Suprapubic skin (tissue), 4 donors: ENCODE measurements at regions not wholly inside any gene's neighbourhood (a gene's known extent, or its start where the extent isn't known, plus 50 kb on each side); places are given as distances from the start of the nearest gene placed in this dataset.
A peak's percentile ranks its signal among the peaks of the same experiment; 100 is the strongest.

Source experiments
- DNase-seq, 2 donors: peaks; one replicate each; pipeline ENCODE4 v3.0.0-alpha.2; 2019; ENCODE audit warnings: low spot score in 2 of 2
- H3K27ac ChIP-seq: fragments of 200-600 bp; sonication (generic); one replicate; pipeline ENCODE4 v1.5.1; 2019
- H3K27me3 ChIP-seq: fragments of 200-600 bp; sonication (generic); one replicate; pipeline ENCODE4 v1.5.1; 2019
- H3K36me3 ChIP-seq: fragments of 200-600 bp; sonication (generic); one replicate; pipeline ENCODE4 v1.5.1; 2019
- H3K4me1 ChIP-seq: fragments of 200-600 bp; sonication (generic); one replicate; pipeline ENCODE4 v1.5.1; 2019
- H3K4me3 ChIP-seq: fragments of 200-600 bp; sonication (generic); one replicate; pipeline ENCODE4 v1.5.1; 2019; ENCODE audit warnings: mild to moderate bottlenecking
- H3K9me3 ChIP-seq: fragments of 200-600 bp; sonication (generic); one replicate; pipeline ENCODE4 v1.5.1; 2019
- EP300 ChIP-seq: sonication (generic); formaldehyde crosslinking; IDR thresholded peaks from one replicate; pipeline ENCODE4 v1.6.1; 2017; ENCODE audit warnings: antibody characterized with exemption
- POLR2A ChIP-seq, 2 donors: fragments of 450-650 bp; IDR thresholded peaks; one replicate each; pipeline ENCODE4 v1.6.1; 2017; ENCODE audit warnings: antibody characterized with exemption in 2 of 2, mild to moderate bottlenecking in 2 of 2, moderate library complexity in 2 of 2
- POLR2AphosphoS5 ChIP-seq, 3 donors: sonication (generic); formaldehyde crosslinking; IDR thresholded peaks; one replicate each; pipeline ENCODE4 v1.6.1; 2017; ENCODE audit warnings: antibody characterized with exemption in 3 of 3
- WGBS: methylation state at CpG from one replicate; pipeline ENCODE4 v1.1.5; 2018; 5-methylcytosine and 5-hydroxymethylcytosine counted together
- TF ChIP-seq, protein P1 (sequence below), 2 donors: fragments of 200-600 bp in 1 of 2; fragments of 450-650 bp in 1 of 2; sonication (generic) in 1 of 2; IDR thresholded peaks; one replicate each; pipeline ENCODE4 v1.5.1; 2016 to 2019; ENCODE audit warnings: antibody characterized with exemption in 2 of 2, mild to moderate bottlenecking in 1 of 2, moderate library complexity in 1 of 2

- Histone ChIP-seq H3K9me3 (no peaks in the 10 kb centered on the region), H3K27ac (peak overlapping the region; percentile 85), H3K4me1 (peaks cover 36% of the 10 kb centered on the region), H3K36me3 (no peaks in the 10 kb centered on the region), H3K4me3 (no peak overlapping the region), H3K27me3 (no peaks in the 10 kb centered on the region)
- DNase-seq, result peak; percentile 88 to 92
- TF ChIP-seq, protein P1, sequence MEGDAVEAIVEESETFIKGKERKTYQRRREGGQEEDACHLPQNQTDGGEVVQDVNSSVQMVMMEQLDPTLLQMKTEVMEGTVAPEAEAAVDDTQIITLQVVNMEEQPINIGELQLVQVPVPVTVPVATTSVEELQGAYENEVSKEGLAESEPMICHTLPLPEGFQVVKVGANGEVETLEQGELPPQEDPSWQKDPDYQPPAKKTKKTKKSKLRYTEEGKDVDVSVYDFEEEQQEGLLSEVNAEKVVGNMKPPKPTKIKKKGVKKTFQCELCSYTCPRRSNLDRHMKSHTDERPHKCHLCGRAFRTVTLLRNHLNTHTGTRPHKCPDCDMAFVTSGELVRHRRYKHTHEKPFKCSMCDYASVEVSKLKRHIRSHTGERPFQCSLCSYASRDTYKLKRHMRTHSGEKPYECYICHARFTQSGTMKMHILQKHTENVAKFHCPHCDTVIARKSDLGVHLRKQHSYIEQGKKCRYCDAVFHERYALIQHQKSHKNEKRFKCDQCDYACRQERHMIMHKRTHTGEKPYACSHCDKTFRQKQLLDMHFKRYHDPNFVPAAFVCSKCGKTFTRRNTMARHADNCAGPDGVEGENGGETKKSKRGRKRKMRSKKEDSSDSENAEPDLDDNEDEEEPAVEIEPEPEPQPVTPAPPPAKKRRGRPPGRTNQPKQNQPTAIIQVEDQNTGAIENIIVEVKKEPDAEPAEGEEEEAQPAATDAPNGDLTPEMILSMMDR (IDR thresholded peaks at IDR 0.05), result no peak
- peak in 2 of 3 donors; percentile 31 to 73 for TF ChIP-seq POLR2AphosphoS5 (IDR thresholded peaks at IDR 0.05)
- 35% methylated on average over 15 of the region's 15 CpGs for WGBS
These were observed 118.3 kb downstream of the TM2D1 start for GRCh38 chr1:61606448-61607312.

- peak overlapping the region; percentile 85 for H3K27ac ChIP-seq
- TF ChIP-seq, protein P1 (IDR thresholded peaks at IDR 0.05), result no peak
- TF ChIP-seq POLR2A (IDR thresholded peaks at IDR 0.05) (no peak), EP300 (no peak), POLR2AphosphoS5 (IDR thresholded peaks at IDR 0.05) (no peak)
- H3K36me3 ChIP-seq, result no peaks in the 10 kb centered on the region
- no peaks in the 10 kb centered on the region for H3K27me3 ChIP-seq
- no peak for DNase-seq
- no peak overlapping the region for H3K4me3 ChIP-seq
- peaks cover 36% of the 10 kb centered on the region for H3K4me1 ChIP-seq
- 46% methylated on average over 4 of the region's 4 CpGs for WGBS
- no peaks in the 10 kb centered on the region for H3K9me3 ChIP-seq
These were observed 119.2 kb downstream of the TM2D1 start for GRCh38 chr1:61605607-61606321.

GRCh38 chr1:61604684-61605083 lies 120.3 kb downstream of the TM2D1 start:
- DNase-seq, result no peak
- TF ChIP-seq POLR2AphosphoS5 (IDR thresholded peaks at IDR 0.05) (no peak), POLR2A (IDR thresholded peaks at IDR 0.05) (no peak), EP300 (no peak)
- TF ChIP-seq, protein P1 (IDR thresholded peaks at IDR 0.05), result no peak
- WGBS, result 67% methylated on average over 1 of the region's 1 CpG
- Histone ChIP-seq H3K27ac (no peak overlapping the region), H3K36me3 (no peaks in the 10 kb centered on the region), H3K9me3 (no peaks in the 10 kb centered on the region), H3K4me1 (peaks cover 36% of the 10 kb centered on the region), H3K27me3 (no peaks in the 10 kb centered on the region), H3K4me3 (no peak overlapping the region)

DNA sequence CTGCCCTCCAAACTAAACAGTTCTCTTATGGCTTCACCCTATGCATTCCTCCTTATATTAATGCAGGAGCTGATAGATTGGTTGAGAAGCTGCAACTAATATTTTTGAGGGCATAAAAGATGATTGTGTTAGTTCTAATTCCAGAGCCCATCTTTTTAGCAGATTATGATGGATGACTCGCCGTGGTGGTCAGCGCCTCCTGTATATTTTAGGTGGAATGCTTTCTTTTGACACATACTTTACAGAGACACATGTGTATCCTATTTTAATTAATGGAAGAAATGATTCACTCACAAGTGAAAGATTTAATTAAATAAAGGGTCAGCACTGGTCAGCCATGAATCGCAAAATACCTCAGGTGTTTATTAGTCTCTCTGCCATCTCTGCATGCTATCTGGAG lies 120.7 kb downstream of the TM2D1 start:
- Histone ChIP-seq H3K9me3 (no peaks in the 10 kb centered on the region), H3K27ac (no peak overlapping the region), H3K36me3 (no peaks in the 10 kb centered on the region), H3K4me1 (peaks cover 36% of the 10 kb centered on the region), H3K27me3 (no peaks in the 10 kb centered on the region), H3K4me3 (no peak overlapping the region)
- no peak for DNase-seq
- TF ChIP-seq POLR2AphosphoS5 (IDR thresholded peaks at IDR 0.05) (no peak), EP300 (no peak), POLR2A (IDR thresholded peaks at IDR 0.05) (no peak)
- TF ChIP-seq, protein P1 (IDR thresholded peaks at IDR 0.05), result no peak
- 89% methylated on average over 4 of the region's 4 CpGs for WGBS

- Histone ChIP-seq H3K9me3 (no peaks in the 10 kb centered on the region), H3K4me3 (no peak overlapping the region), H3K4me1 (peaks cover 31% of the 10 kb centered on the region), H3K36me3 (no peaks in the 10 kb centered on the region), H3K27ac (no peak overlapping the region), H3K27me3 (no peaks in the 10 kb centered on the region)
- DNase-seq, result no peak
- TF ChIP-seq, protein P1 (IDR thresholded peaks at IDR 0.05), result no peak
- TF ChIP-seq POLR2AphosphoS5 (IDR thresholded peaks at IDR 0.05) (no peak), POLR2A (IDR thresholded peaks at IDR 0.05) (no peak), EP300 (no peak)
- WGBS, result 61% methylated on average over 3 of the region's 3 CpGs
These were observed 122.3 kb downstream of the TM2D1 start for GRCh38 chr1:61602663-61603062.
